ENCODE measurements at regions not wholly inside any gene's neighbourhood (a gene's known extent, or its start where the extent isn't known, plus 50 kb on each side); places are given as distances from the start of the nearest gene placed in this dataset.
"Not testable (repeated sequence)": the region's sequence is repeated elsewhere in the genome, so short reads cannot be mapped to it uniquely, and the experiment has no call there.

DNA sequence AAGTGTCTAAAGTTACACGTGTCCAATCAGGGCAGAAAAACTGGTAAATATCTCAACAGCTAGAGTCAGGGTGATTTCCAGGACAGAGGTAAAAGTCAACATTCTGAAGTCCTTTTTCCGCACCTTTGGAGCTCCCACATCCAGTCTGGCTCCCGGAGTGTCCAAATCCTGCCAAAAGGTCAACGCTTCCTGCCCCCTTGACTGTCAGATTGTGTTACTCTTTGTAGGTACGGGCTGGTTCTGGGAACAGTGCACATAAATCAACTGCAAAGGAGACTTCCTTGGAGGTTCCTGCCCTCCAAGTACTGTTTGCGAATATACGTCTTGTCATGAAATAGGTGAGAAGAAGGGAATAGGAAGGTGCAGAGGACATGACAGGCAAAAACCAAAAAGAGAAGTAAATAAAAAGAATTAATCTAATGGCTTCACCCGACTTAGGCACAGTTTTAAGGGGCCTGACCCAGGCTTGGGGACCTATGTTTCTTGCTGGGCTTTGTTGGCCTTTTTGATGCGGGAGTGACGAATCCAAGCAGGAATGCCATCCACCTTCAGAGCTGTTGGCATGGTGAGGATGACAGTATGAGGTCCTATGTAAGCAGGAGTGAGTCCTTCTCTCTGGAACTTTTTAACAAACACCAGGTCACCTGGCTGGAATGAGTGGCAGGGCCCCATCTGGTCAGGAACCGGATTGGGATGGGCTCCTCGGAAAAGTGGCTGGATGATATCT lies 155.4 kb downstream of the TRIM27 start:
- no peak for DNase-seq

DNA sequence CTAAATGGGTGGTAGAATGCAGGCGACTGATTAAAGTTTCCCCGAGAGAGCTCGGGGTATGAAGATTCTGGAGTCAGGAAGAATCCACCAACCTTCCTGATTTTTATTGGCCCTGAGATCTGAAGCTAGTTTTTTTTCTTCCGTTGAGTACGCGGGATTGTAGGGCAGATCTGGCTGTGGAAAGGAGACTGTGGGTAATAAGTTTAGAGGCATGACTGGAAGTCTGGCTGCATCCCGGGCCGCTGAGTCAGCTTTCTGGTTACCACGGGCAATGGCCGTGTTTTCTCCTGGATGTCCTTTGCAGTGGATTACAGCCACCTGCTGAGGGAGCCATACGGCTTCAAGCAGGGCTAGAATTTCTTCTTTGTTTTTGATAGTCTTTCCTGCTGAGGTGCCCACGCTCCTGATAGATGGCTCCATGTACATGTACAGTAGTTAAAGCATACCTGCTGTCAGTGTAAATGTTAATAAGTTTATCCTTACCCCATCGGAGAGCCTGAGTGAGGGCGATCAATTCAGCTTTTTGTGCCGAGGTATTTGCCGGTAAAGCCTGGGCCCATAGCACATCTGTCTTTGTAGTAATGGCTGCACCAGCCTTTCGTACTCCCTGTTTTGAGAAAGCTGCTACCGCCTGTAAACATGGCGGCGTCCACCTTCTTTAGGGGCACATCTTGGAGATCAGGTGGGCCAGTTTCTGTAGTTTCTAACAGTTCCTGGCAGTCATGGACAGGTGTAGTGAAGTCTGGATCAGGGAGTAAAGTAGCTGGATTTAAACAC lies 154.0 kb downstream of the TRIM27 start:
- DNase-seq, result no peak

DNA sequence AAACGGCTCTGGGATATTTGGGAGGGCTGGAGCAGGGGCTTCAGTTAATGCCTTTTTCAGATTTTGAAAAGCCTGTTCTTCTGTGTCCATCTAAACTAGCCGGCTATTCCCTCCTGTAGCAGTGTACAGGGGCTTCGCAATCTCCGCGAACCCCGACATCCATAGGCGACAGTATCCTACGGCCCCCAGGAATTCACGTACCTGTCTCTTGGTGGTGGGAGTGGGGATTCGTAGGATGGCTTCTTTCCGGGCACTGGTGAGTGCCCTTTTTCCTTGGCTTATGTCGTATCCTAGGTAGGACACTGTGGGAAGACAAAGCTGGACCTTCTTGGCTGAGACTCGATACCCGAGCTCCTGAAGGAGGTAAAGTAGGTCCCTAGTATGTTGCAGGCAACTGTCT lies 153.1 kb downstream of the TRIM27 start:
- no peak for DNase-seq

DNA sequence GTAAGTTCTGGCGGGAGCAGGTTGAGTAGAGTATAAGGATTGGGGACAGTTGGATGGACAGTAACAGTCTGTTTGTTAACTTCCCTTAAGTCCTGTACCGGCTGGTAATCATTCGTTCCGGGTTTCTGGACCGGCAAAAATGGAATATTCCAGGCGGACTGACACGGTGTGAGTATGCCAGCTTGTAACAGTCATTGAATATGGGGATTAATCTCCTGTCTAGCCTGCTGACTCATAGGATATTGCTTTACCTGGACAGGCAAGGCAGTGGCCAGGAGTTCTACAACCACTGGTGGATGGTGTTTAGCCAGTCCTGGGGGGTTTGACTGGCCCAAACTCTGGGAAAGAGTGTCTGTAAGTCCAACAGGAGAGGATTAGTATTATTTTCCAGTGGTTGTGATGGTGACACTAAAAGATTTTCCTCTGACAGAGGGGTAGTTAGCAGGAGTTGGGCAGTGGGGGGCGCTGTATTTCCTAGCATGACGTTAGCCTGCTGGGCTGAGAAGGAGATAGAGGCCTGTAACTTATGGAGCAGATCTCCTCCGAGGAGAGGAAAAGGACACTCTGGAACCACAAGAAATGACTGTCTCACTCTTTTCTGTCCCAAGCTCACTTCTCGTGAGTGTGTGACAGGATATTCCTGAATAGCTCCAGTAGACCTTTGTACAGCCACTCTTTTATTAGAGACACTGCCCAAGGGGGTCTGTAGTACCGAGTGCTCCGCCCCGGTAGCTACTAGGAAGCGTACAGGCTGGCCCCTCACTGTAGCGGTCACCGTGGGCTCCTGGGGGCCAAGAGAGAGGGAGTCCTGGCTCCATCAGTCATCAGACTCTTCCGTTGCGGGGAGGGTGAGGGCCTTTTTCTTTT lies 152.2 kb downstream of the TRIM27 start:
- no peak for DNase-seq

DNA sequence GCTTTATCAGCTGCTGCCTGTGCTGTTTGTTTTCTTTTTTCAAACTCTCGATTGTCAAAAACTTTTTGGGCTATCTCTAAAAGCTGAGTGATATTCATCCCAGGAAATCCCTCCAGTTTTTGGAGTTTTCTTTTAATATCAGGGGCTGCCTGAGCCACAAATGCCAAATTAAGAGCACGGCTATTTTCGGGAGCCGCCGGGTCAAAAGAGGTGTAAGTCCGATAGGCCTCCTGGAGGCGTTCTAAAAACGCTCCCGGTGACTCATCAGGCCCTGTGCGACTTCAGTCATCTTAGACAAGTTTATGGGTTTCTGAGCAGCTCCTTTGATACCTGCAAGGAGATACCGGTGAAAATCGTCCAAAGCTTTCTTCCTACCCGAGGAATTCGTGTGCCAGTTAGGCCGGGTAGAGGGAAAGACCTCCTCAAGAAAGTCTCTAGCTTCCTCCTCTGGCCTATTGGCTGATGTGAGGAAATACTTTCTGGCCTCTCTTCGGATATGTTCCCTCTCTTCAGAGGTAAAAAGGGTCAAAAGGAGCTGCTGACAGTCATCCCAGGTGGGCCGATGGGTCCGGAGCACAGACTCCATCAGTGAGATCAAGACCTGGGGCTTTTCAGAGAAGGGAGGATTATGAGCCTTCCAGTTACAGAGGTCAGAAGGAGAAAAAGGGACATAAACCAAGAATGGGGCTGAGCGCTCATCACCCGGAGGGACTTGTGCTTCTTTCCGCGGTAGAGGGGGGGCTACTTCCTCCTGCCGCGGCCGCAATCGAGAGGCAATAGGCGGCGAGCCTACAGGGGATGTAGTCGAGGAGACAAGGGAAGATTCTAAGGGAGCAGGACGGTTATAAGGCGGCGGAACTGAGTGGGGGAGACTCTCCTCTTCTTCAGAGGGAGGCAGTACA lies 151.1 kb downstream of the TRIM27 start:
- DNase-seq, result no peak

DNA sequence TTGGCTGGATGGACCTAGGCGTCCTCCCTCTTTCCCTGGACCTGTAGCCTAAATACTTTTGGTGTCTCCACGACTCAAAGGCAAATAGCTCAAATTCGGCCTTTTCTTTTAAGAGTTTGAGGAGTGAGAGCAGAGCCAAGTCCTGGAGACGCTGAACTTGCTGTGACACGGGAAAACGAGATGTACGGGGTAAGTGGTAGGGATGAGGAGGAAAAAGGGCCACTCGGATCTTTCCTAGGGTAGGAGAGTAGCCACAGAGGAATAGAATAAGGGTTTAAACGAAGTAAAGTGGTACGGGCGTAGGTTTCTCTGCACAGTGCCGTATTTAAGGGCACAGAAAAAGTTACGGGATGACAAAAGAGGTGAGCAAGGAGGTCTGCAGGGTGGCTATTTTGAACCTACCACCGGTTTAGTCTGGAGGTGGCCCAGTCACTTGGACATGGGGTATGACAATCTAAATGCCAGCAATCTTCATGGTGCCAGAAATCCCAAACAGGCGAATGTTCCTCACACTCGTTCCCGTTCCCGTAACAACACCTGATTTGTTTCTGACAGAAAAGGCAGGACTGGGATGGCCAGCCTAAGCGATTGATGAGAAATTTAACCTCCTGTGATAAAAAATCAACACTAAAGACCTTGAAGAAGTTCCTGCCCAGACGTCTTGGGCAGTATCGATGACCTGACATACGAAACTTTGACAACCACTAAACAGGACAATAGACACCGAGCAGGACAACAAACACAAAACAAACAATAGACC lies 149.3 kb downstream of the TRIM27 start:
- no peak for DNase-seq

DNA sequence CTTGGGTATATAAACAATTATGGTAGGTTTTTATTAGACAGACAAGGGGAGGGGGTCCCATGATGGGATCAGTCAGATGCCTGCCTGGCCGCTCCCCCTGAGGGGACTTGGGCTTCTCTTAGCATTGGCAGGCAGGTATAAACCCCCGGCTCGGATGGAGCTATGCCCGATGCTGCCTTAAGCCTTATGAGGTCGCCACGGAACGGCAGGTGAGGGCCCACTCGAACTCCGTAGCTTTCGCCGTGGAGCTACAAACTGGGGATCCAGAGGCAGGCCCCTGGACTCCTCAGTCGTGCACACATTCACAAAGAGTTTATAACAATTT lies 148.8 kb downstream of the TRIM27 start:
- no peak for DNase-seq

DNA sequence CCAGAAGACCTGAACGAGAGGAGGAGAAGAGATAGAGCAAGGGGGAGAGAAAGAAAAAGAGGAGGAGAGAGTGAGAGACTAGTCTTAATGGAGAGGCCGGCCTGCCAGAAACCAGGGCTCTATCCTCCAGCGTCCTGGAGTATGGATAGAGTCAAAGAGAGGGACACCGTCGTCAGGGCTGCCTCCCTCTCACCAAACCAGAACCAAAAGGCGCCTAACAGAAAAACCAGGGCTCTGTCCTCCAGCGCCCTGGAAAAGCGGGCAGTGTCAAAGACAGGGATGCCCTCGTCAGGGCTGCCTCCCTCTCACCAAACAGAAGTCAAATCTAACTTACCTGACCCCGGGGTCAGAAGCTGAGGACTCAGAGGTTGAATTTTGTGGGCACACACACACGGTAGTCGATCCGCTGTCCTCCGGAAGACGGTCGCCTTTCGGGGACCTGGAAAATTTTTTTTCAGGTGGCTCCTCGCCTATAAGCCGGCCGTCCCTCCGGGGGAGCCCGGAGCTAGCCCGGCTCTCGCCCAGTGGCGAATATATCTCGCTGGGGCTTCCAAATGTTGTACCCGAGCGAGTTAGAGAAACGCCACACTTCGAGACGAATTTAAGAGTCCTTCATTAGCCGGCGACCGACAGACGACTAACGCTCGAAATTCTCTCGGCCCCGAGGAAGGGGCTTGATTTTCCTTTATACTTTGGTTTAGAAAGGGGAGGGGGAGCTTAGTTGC lies 148.2 kb downstream of the TRIM27 start:
- no peak for DNase-seq

DNA sequence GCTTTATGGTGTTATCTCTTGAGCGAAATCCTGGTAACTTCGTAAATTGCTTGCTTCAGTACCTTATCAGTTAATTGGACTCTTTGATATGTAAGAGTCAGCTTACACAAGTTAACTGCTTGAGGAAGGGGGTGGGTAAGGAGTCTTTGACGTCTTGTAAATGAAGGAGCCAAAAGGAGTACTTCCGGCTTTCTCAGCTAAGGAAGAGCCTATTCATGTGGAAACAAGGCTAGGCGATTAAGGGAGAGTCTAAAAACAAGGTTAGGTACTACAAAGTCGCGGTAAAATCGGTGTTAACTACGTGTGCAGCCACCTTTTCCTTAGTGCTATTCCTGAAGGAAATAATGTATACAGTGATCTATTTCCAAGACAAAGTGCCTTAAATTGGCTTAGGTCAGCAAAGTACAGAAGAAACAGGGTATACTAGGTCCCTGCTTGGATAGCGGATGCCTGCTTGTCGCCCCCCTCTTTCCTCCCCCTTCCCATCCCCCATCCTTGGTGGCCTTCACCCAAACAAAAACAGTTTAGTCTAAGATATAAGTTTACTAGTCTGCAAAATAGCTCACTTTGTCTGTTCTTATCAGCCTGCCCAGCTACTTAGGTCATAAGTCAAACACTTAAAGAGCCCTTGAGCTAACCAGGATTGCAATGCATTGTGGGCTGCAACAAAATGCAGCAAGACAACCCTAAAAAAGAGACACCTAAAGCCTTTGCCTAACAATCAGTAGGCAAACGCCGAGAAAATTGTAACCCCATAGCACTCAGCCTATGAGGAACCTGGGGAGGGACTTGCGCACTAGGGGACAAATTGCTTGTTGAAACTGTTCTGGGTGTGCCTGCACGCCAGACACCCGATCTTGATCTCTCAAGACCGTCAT lies 147.3 kb downstream of the TRIM27 start:
- no peak for DNase-seq

DNA sequence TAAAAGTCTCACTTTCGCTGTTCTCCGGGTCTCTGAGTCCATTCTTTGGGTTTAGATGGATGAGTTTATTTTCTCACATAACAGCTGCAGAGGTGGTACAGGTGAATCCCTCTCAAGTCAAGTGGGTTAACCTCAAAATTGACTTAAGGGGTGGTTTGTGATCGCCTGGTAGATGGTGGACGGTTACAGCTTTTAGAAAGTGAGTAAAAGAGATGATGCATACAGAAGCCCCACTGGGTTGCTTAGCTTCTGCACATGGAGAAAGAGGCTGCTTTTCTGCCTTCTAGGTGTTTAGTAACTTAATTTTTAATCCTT lies 146.7 kb downstream of the TRIM27 start:
- no peak for DNase-seq

DNA sequence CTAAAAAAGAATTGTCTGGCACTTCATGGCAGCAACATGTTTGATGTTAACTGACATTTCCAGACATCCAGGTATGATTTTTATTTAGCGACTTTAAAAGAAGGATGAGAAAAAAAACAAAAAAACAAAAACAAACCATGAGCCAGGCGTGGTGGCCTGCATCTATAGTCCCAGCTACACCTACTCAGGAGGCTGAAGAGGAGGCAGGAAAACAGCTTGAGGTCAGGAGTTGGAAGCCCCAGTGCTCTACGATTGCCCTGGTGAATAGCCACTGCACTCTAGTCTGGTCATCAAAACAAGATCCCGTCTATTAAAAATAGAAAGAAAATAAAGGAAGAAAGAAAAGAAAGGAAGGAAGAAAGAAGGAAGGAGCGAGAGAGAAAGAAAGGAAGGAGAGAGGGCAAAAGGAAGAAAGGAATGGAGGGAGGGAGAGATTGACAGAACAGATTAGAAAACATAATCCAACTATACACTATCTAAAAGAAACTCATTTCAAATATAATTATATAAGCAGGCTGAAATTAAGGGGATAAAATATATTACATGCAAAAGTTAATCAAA lies 141.6 kb downstream of the TRIM27 start:
- DNase-seq, result no peak

DNA sequence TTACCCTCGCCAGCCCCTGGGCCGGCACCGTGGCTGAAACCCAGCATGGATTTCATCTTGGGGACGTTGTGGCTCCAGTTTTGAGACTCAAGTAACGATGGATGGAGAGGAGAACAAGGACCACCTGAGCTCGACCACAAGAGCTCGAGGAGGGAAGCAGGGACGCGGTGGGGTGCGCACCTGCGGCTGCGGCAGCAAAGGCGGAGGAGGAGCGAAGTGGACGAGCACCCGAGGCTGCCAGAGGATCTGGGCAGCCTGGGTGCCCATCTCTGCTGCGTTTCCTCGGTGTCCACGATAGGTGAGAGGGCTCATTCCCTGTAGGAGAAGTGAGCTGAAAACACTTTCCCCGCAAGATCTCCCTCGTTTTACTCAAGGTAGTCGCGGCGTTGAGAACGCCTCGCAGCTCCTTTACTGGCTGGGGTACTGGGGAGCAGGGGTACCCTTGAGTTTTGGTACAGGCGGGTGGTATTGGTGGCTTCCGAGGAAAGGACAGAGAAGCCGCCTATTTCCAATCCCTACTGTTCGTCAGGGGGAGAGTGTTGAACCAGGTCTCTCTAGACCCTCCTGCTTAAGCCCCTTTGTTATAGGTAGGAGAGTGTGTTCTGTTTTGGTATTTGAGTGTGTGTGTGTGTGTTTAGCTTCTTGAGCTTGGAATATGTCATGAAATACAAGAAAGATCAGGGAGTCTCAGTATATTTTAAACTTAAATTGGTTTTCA lies 137.7 kb downstream of the TRIM27 start:
- no peak for DNase-seq

DNA sequence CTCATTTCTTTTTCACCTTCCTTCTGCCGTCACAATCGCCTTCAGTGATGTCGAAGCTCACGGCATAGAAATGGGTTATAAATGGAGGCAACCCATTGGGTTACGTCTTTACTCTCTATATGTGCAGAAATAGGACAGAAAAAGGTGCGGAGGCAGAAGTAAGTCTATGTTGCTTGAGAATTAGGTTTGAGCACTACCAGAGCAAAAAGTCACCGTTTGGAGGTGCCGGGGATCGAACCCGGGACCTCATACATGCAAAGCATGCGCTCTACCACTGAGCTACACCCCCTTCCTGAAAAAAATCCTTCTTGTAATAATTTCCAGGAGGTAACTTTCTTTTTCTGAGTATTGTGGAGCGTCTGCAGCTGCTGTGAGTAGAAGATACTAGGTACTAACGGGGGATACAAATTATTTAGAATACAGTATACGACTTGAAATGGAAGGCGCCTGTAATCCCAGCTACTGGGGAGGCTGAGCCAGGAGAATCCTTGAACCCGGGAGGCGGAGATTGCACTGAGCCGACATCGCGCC lies 134.2 kb downstream of the TRIM27 start:
- DNase-seq, result peak in 2 of 3 donors; percentile 42 to 67

DNA sequence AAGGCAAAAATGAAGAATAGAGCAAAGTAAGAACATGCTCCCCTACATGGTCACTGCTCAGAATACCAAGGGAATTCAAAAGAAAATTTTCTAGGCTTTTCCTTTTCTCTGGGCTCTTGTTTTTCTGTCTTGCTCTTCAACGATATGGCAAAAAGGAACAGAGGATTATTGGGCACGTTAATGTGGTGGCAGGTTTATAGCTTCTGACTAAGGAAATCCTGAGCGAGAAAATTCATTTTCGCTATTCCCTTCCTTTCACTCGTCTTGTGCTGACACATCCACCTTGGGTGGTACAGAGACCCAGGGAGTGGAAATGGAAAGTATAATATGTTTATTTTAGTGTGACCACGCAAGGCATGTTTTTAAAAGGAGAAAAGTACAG lies 132.8 kb downstream of the TRIM27 start:
- no peak for DNase-seq

DNA sequence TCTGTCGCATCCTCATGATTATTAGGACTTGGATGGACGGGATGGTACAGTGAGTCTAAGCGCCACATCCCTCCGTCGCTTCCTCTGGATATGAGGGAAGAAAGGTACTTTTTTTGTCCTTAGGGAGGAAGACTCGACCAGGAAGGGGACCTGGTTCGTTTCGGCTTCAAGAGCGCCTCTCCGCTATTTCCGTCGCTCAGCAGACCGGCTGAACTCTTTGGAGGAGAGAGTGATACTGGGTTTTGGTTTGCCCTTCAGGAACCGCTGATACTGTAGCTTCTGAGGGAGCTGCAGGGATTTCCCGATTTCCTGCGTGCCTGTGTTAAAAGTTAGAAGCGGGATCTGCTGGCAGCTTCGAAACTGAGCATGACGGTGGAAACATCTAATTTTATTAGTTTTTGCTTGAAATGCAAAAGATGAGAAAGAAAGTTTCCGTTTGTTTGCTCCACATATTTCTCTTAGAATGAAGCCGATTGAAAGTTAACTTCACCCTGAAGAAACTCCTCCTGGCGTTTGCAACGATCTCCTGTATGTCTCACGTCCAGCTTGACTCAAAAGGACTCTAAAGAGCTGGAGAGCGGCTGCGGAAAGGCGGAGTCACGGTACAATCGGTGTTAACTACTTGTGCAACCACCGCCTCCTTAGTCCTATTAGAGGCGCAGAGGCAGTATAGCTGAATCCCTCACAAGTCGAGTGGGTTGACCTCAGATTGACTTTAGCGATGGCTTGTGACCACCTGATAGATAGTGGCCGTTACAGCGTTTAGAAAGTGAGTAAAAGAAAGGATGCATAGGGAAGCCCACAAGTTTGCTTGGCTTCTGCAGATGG lies 129.4 kb downstream of the TRIM27 start:
- peak in 1 of 3 donors; percentile 42 for DNase-seq

DNA sequence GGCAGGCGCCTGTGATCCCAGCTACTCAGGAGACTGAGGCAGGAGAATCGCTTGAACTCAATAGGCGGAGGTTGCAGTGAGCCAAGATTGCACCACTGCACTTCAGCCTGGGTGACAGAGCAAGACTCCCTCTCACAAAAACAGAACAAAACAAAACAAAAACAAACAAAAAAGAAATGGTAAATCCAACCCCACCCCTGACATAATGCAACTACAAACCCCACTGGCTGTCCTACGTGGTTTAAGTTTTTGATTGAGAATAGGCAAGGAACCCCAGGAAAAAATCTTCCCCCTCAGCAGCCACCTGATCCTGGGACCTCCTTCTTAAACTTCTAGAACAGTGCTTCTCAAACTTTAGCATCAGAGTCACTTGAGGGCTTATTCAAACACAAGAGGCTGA lies 123.1 kb downstream of the TRIM27 start:
- DNase-seq, result not testable (repeated sequence)
